SK-N-SH (cell line): ENCODE measurements at regions not wholly inside any gene's neighbourhood (a gene's known extent, or its start where the extent isn't known, plus 50 kb on each side); places are given as distances from the start of the nearest gene placed in this dataset.

Experiments used
- CTCF ChIA-PET: fragments of 300-600, 350-600 bp; formaldehyde crosslinking; extraction: SDS; loops from one replicate; lab custom pipeline; 2021; lab: Yijun Ruan, JAX
- POLR2A ChIA-PET: fragments of 350-600 bp; sonication (Branson Sonifier 250); formaldehyde crosslinking; extraction: SDS; loops from one replicate; lab custom pipeline; 2020; ENCODE audit warnings: antibody characterized with exemption, inconsistent platforms; lab: Yijun Ruan, JAX
- DNase-seq: peaks from one replicate; pipeline ENCODE4 v3.0.0; 2012
- H2AFZ ChIP-seq: fragments of 200-600 bp; sonication (generic); 2 replicates; pipeline ENCODE4 v1.8.1; 2016; ENCODE audit warnings: antibody characterized with exemption, mild to moderate bottlenecking, low read depth
- H3F3A ChIP-seq: fragments of 200-600 bp; sonication (generic); replicated peaks from 2 replicates; pipeline ENCODE3; 2016; ENCODE audit warnings: antibody characterized with exemption, mild to moderate bottlenecking; ENCODE audit not compliant: insufficient read depth
- H3K27ac ChIP-seq, 2 experiments: fragments of 200-500 bp in 1 of 2; fragments of 200-600 bp in 1 of 2; sonication (Bioruptor generic) in 1 of 2; sonication (generic), shearing (Covaris generic) in 1 of 2; 2 replicates each; pipeline versions ENCODE4 v1.5.1 to v1.6.1; 2014 to 2016; ENCODE audit warnings: low read depth in 2 of 2, inconsistent platforms in 1 of 2, low read length in 1 of 2, mild to moderate bottlenecking in 1 of 2, mixed read lengths in 1 of 2
- H3K27me3 ChIP-seq: fragments of 200-600 bp; sonication (generic), shearing (Covaris generic); 2 replicates; pipeline ENCODE4 v1.6.1; 2016; ENCODE audit warnings: mixed run types; ENCODE audit not compliant: insufficient read depth
- H3K36me3 ChIP-seq, 2 experiments: fragments of 200-500 bp in 1 of 2; fragments of 200-600 bp in 1 of 2; sonication (Bioruptor generic) in 1 of 2; sonication (generic) in 1 of 2; replicated peaks in 1 of 2; 2 replicates each; pipeline versions ENCODE3 to v1.5.1; 2014 to 2016; ENCODE audit warnings: low read length in 1 of 2, mild to moderate bottlenecking in 1 of 2; ENCODE audit not compliant: insufficient read depth in 2 of 2, control insufficient read depth in 1 of 2
- H3K4me1 ChIP-seq, 2 experiments: fragments of 200-500 bp in 1 of 2; fragments of 200-600 bp in 1 of 2; sonication (Bioruptor generic) in 1 of 2; sonication (generic), shearing (Covaris generic) in 1 of 2; 2 replicates each; pipeline versions ENCODE4 v1.5.1 to v1.6.1; 2014 to 2016; ENCODE audit warnings: low read depth in 1 of 2, low read length in 1 of 2, mixed run types in 1 of 2; ENCODE audit not compliant: insufficient read depth in 2 of 2, control insufficient read depth in 1 of 2
- H3K4me2 ChIP-seq: fragments of 200-600 bp; sonication (generic), shearing (Covaris generic); 2 replicates; pipeline ENCODE4 v1.6.1; 2017; ENCODE audit warnings: mixed run types
- H3K4me3 ChIP-seq, 2 experiments: fragments of 200-500 bp in 1 of 2; fragments of 200-600 bp in 1 of 2; sonication (Bioruptor generic) in 1 of 2; sonication (generic), shearing (Covaris generic) in 1 of 2; 2 replicates each; pipeline versions ENCODE4 v1.5.1 to v1.8.1; 2014 to 2016; ENCODE audit warnings: low read depth in 2 of 2, inconsistent platforms in 1 of 2, low read length in 1 of 2, mild to moderate bottlenecking in 1 of 2, mixed read lengths in 1 of 2, moderate library complexity in 1 of 2
- H3K79me2 ChIP-seq: fragments of 200-600 bp; sonication (generic); 2 replicates; pipeline ENCODE4 v1.8.1; 2017; ENCODE audit warnings: mild to moderate bottlenecking; ENCODE audit not compliant: insufficient read depth
- H3K9ac ChIP-seq: fragments of 200-600 bp; sonication (generic); 2 replicates; pipeline ENCODE4 v1.6.1; 2017; ENCODE audit warnings: mixed run types
- H3K9me2 ChIP-seq: fragments of 200-600 bp; sonication (generic); 2 replicates; pipeline ENCODE4 v1.6.1; 2017; ENCODE audit warnings: mixed run types
- H3K9me3 ChIP-seq: fragments of 200-600 bp; sonication (generic); 2 replicates; pipeline ENCODE4 v1.6.1; 2017; ENCODE audit warnings: mixed run types, mild to moderate bottlenecking, moderate library complexity
- H4K20me1 ChIP-seq: fragments of 200-600 bp; sonication (generic); 2 replicates; pipeline ENCODE4 v1.6.1; 2017; ENCODE audit warnings: mild to moderate bottlenecking, mixed run types; ENCODE audit not compliant: insufficient read depth
- ELF1 ChIP-seq: IDR thresholded peaks from 2 replicates; pipeline ENCODE4 v1.4.0; 2012
- EP300 ChIP-seq, 2 experiments: IDR thresholded peaks; 2 replicates each; pipeline versions ENCODE4 v1.4.0 to v1.6.1; 2012; ENCODE audit warnings: borderline replicate concordance in 1 of 2, low read depth in 1 of 2, low read length in 1 of 2
- EZH2phosphoT487 ChIP-seq: fragments of 200-600 bp; sonication (generic); IDR thresholded peaks from 2 replicates; pipeline ENCODE4 v1.6.1; 2017; ENCODE audit warnings: low read depth, mixed run types, mild to moderate bottlenecking, antibody characterized with exemption, moderate library complexity, borderline replicate concordance
- FOSL2 ChIP-seq: IDR thresholded peaks from 2 replicates; pipeline ENCODE4 v1.4.0; 2012; ENCODE audit warnings: low read depth, mild to moderate bottlenecking, moderate library complexity, borderline replicate concordance
- FOXJ3 ChIP-seq: sonication (generic); formaldehyde crosslinking; IDR thresholded peaks from 2 replicates; pipeline ENCODE4 v1.5.1; 2020; ENCODE audit warnings: mild to moderate bottlenecking, missing genetic modification reagents
- FOXM1 ChIP-seq: IDR thresholded peaks from 2 replicates; pipeline ENCODE4 v1.4.0; 2012; ENCODE audit warnings: low read depth, mild to moderate bottlenecking
- GABPA ChIP-seq: IDR thresholded peaks from 2 replicates; pipeline ENCODE4 v1.4.0; 2012; ENCODE audit warnings: low read depth, mild to moderate bottlenecking
- POLR2AphosphoS5 ChIP-seq: IDR thresholded peaks from 2 replicates; pipeline ENCODE4 v1.6.1; 2012; ENCODE audit warnings: low read depth, low read length
- RCOR1 ChIP-seq: fragments of 150-350 bp; IDR thresholded peaks from 2 replicates; pipeline ENCODE4 v1.6.1; 2017; ENCODE audit warnings: antibody characterized with exemption, low read length
- RFX5 ChIP-seq: IDR thresholded peaks from 2 replicates; pipeline ENCODE4 v1.6.1; 2012; ENCODE audit warnings: mild to moderate bottlenecking, improper control_type of control experiment, low read length
- SMC3 ChIP-seq: IDR thresholded peaks from 2 replicates; pipeline ENCODE4 v1.6.1; 2012; ENCODE audit warnings: low read depth, low read length, improper control_type of control experiment
- TAF1 ChIP-seq: IDR thresholded peaks from 2 replicates; pipeline ENCODE4 v1.6.1; 2012; ENCODE audit warnings: low read depth, mild to moderate bottlenecking, low read length, moderate library complexity, borderline replicate concordance
- TCF12 ChIP-seq: IDR thresholded peaks from 2 replicates; pipeline ENCODE4 v1.4.0; 2012
- YY1 ChIP-seq: IDR thresholded peaks from 2 replicates; pipeline ENCODE4 v1.4.0; 2012; ENCODE audit warnings: low read depth, mild to moderate bottlenecking
- WGBS: methylation state at CpG from one replicate; pipeline ENCODE4 v1.1.6; 2017; ENCODE audit warnings: low lambda C conversion rate; 5-methylcytosine and 5-hydroxymethylcytosine counted together
- TF ChIP-seq, protein P1 (sequence below): IDR thresholded peaks from 2 replicates; pipeline ENCODE4 v1.4.0; 2012; ENCODE audit warnings: low read depth, borderline replicate concordance
- TF ChIP-seq, protein P2 (sequence below): fragments of 200-600 bp; sonication (generic); IDR thresholded peaks from 2 replicates; pipeline ENCODE4 v1.6.1; 2017; ENCODE audit warnings: antibody characterized with exemption, mild to moderate bottlenecking, moderate library complexity
- TF ChIP-seq, protein P3 (sequence below): fragments of 150-350 bp; IDR thresholded peaks from 2 replicates; pipeline ENCODE4 v1.6.1; 2016; ENCODE audit warnings: mild to moderate bottlenecking, low read depth, low read length
- TF ChIP-seq, protein P4 (sequence below): IDR thresholded peaks from 2 replicates; pipeline ENCODE4 v1.4.0; 2012; ENCODE audit warnings: low read depth, borderline replicate concordance
- TF ChIP-seq, protein P5 (sequence below): IDR thresholded peaks from 2 replicates; pipeline ENCODE4 v1.4.0; 2012; ENCODE audit warnings: low read depth

- no peak for DNase-seq
- ChIA-PET POLR2A (no interaction called here), CTCF (interaction anchor here (1.0 kb wide), 1 partner anchor 8 kb away, joined by 3 read pairs; no protein-coding TSS in a partner anchor)
- Histone ChIP-seq H3K4me1 (no peaks in the 10 kb centered on the region), H3K27me3 (no peaks in the 10 kb centered on the region), H3K27ac (no peak overlapping the region), H4K20me1 (no peaks in the 10 kb centered on the region), H3K9ac (no peak overlapping the region), H3K4me3 (no peak overlapping the region), H3F3A (no peaks in the 10 kb centered on the region), H3K9me3 (no peaks in the 10 kb centered on the region), H3K9me2 (no peaks in the 10 kb centered on the region), H2AFZ (no peak overlapping the region), H3K4me2 (no peak overlapping the region), H3K79me2 (no peaks in the 10 kb centered on the region), H3K36me3 (no peaks in the 10 kb centered on the region)
- TF ChIP-seq FOSL2 = no peak
- no peak for TF ChIP-seq TAF1
- TF ChIP-seq, protein P1, sequence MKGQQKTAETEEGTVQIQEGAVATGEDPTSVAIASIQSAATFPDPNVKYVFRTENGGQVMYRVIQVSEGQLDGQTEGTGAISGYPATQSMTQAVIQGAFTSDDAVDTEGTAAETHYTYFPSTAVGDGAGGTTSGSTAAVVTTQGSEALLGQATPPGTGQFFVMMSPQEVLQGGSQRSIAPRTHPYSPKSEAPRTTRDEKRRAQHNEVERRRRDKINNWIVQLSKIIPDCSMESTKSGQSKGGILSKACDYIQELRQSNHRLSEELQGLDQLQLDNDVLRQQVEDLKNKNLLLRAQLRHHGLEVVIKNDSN = no peak
- no peak for TF ChIP-seq RFX5
- TF ChIP-seq FOXJ3 (CRISPR knock-in tag) = no peak
- TF ChIP-seq EZH2phosphoT487 = no peak
- TF ChIP-seq FOXM1 = no peak
- no peak for TF ChIP-seq POLR2AphosphoS5
- TF ChIP-seq, protein P2, sequence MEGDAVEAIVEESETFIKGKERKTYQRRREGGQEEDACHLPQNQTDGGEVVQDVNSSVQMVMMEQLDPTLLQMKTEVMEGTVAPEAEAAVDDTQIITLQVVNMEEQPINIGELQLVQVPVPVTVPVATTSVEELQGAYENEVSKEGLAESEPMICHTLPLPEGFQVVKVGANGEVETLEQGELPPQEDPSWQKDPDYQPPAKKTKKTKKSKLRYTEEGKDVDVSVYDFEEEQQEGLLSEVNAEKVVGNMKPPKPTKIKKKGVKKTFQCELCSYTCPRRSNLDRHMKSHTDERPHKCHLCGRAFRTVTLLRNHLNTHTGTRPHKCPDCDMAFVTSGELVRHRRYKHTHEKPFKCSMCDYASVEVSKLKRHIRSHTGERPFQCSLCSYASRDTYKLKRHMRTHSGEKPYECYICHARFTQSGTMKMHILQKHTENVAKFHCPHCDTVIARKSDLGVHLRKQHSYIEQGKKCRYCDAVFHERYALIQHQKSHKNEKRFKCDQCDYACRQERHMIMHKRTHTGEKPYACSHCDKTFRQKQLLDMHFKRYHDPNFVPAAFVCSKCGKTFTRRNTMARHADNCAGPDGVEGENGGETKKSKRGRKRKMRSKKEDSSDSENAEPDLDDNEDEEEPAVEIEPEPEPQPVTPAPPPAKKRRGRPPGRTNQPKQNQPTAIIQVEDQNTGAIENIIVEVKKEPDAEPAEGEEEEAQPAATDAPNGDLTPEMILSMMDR = no peak
- TF ChIP-seq, protein P3, sequence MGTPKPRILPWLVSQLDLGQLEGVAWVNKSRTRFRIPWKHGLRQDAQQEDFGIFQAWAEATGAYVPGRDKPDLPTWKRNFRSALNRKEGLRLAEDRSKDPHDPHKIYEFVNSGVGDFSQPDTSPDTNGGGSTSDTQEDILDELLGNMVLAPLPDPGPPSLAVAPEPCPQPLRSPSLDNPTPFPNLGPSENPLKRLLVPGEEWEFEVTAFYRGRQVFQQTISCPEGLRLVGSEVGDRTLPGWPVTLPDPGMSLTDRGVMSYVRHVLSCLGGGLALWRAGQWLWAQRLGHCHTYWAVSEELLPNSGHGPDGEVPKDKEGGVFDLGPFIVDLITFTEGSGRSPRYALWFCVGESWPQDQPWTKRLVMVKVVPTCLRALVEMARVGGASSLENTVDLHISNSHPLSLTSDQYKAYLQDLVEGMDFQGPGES = no peak
- no peak for TF ChIP-seq RCOR1
- TF ChIP-seq, protein P4, sequence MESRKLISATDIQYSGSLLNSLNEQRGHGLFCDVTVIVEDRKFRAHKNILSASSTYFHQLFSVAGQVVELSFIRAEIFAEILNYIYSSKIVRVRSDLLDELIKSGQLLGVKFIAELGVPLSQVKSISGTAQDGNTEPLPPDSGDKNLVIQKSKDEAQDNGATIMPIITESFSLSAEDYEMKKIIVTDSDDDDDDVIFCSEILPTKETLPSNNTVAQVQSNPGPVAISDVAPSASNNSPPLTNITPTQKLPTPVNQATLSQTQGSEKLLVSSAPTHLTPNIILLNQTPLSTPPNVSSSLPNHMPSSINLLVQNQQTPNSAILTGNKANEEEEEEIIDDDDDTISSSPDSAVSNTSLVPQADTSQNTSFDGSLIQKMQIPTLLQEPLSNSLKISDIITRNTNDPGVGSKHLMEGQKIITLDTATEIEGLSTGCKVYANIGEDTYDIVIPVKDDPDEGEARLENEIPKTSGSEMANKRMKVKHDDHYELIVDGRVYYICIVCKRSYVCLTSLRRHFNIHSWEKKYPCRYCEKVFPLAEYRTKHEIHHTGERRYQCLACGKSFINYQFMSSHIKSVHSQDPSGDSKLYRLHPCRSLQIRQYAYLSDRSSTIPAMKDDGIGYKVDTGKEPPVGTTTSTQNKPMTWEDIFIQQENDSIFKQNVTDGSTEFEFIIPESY = no peak
- no peak for TF ChIP-seq EP300 (IDR thresholded peaks at IDR 0.05; ENCODE audit: borderline replicate concordance in 1 of 2, low read depth in 1 of 2, low read length in 1 of 2)
- TF ChIP-seq ELF1 = no peak
- TF ChIP-seq, protein P5, sequence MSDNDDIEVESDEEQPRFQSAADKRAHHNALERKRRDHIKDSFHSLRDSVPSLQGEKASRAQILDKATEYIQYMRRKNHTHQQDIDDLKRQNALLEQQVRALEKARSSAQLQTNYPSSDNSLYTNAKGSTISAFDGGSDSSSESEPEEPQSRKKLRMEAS = no peak
- TF ChIP-seq YY1 = no peak
- no peak for TF ChIP-seq SMC3
- no peak for TF ChIP-seq TCF12
- TF ChIP-seq GABPA = no peak
- WGBS = 25% methylated on average over 5 of the region's 5 CpGs
Observed at GRCh38 chr7:119350334-119350733, 922.6 kb upstream of the KCND2 start.
